PC-9 (cell line): ENCODE measurements at regions not wholly inside any gene's neighbourhood (a gene's known extent, or its start where the extent isn't known, plus 50 kb on each side); places are given as distances from the start of the nearest gene placed in this dataset.
A peak's percentile ranks its signal among the peaks of the same experiment; 100 is the strongest.

Experiments used
- BruUV-seq: library from RNA; stranded (reverse); fragments of 400-500 nt; replicated peaks from 2 replicates; lab custom pipeline; 2021; lab: Mats Ljungman, UMichigan
- CTCF ChIA-PET: fragments of 300-600 bp; sonication (Branson Sonifier 250); formaldehyde crosslinking; loops from one replicate; lab custom pipeline; 2022; ENCODE audit warnings: antibody characterized with exemption; lab: Charles Lee
- POLR2A ChIA-PET: fragments of 300-600 bp; sonication (Branson Sonifier 250); formaldehyde crosslinking; loops from one replicate; lab custom pipeline; 2022; ENCODE audit warnings: antibody characterized with exemption; ENCODE audit not compliant: unreplicated experiment; lab: Charles Lee
- DNase-seq, 2 experiments: peaks; one replicate each; pipeline versions ENCODE4 v3.0.0 to v3.0.0-alpha.2; 2015 to 2022; ENCODE audit warnings: mixed read lengths in 1 of 2
- H2AFZ ChIP-seq: fragments of 200-600 bp; sonication (generic); 2 replicates; pipeline ENCODE4 v1.8.1; 2017; ENCODE audit warnings: antibody characterized with exemption
- H3F3A ChIP-seq: fragments of 200-600 bp; sonication (generic); 2 replicates; pipeline ENCODE4 v1.8.1; 2017; ENCODE audit warnings: antibody characterized with exemption, mild to moderate bottlenecking, low read depth; ENCODE audit not compliant: insufficient read depth
- H3K27ac ChIP-seq: fragments of 200-600 bp; sonication (generic); 2 replicates; pipeline ENCODE4 v1.6.1; 2016; ENCODE audit warnings: mixed run types
- H3K27me3 ChIP-seq: fragments of 200-600 bp; sonication (generic); 2 replicates; pipeline ENCODE4 v1.6.1; 2016; ENCODE audit warnings: low read depth, mixed run types; ENCODE audit not compliant: insufficient read depth
- H3K36me3 ChIP-seq: fragments of 200-600 bp; sonication (generic); 2 replicates; pipeline ENCODE4 v1.6.1; 2016; ENCODE audit warnings: low read depth, mixed run types
- H3K4me1 ChIP-seq: fragments of 200-600 bp; sonication (generic); replicated peaks from 2 replicates; pipeline ENCODE4 v1.6.1; 2016; ENCODE audit warnings: mixed run types; ENCODE audit not compliant: insufficient read depth
- H3K4me2 ChIP-seq: fragments of 200-600 bp; sonication (generic); 2 replicates; pipeline ENCODE4 v1.6.1; 2017; ENCODE audit warnings: mixed run types
- H3K4me3 ChIP-seq: fragments of 200-600 bp; sonication (generic); 2 replicates; pipeline ENCODE4 v1.6.1; 2016; ENCODE audit warnings: mixed run types
- H3K79me2 ChIP-seq: fragments of 200-600 bp; sonication (generic); 2 replicates; pipeline ENCODE4 v1.6.1; 2017; ENCODE audit warnings: low read depth, mixed run types
- H3K9me2 ChIP-seq: fragments of 200-600 bp; sonication (generic); 2 replicates; pipeline ENCODE4 v1.8.1; 2017; ENCODE audit warnings: mild to moderate bottlenecking; ENCODE audit not compliant: insufficient read depth
- H3K9me3 ChIP-seq: fragments of 200-600 bp; sonication (generic); 2 replicates; pipeline ENCODE4 v1.8.1; 2016; ENCODE audit warnings: low read depth; ENCODE audit not compliant: insufficient read depth
- H4K20me1 ChIP-seq: fragments of 200-600 bp; sonication (generic); 2 replicates; pipeline ENCODE4 v1.8.1; 2017; ENCODE audit not compliant: insufficient read depth
- CTCF ChIP-seq: fragments of 200-600 bp; sonication (generic); conservative IDR thresholded peaks from 2 replicates; pipeline ENCODE4 v1.6.1; 2017; ENCODE audit warnings: mixed run types, antibody characterized with exemption, mild to moderate bottlenecking, moderate library complexity
- EZH2 ChIP-seq: fragments of 200-600 bp; sonication (generic); IDR thresholded peaks from 2 replicates; pipeline ENCODE4 v1.8.0; 2017; ENCODE audit warnings: antibody characterized with exemption, low read depth
- intact Hi-C: fragments of 100-400 bp; cut with micrococcal nuclease; formaldehyde crosslinking; loops from one replicate; pipeline ENCODE4 v1.10.0; 2022; ENCODE audit not compliant: unreplicated experiment

- Histone ChIP-seq H3F3A (peaks cover 4% of the 10 kb centered on the region; the same call in 1 of the 2 replicates), H3K9me3 (no peaks in the 10 kb centered on the region), H3K27me3 (no peaks in the 10 kb centered on the region), H3K79me2 (no peaks in the 10 kb centered on the region), H3K27ac (no peak overlapping the region), H3K9me2 (no peaks in the 10 kb centered on the region), H3K4me1 (peaks cover 14% of the 10 kb centered on the region), H3K4me3 (no peak overlapping the region), H3K36me3 (no peaks in the 10 kb centered on the region), H2AFZ (no peak overlapping the region), H4K20me1 (no peaks in the 10 kb centered on the region), H3K4me2 (no peak overlapping the region)
- no peak for TF ChIP-seq CTCF
- no peak for TF ChIP-seq EZH2
- intact Hi-C loops, result no loop called here
- DNase-seq, result no peak
- POLR2A ChIA-PET, result no interaction called here
- no TSS peak for BruUV-seq
- CTCF ChIA-PET, result no interaction called here
Observed at GRCh38 chr11:104781037-104781436, 117.2 kb downstream of the CASP12 start.

- Histone ChIP-seq H3K27ac (peak overlapping the region; percentile 24; the same call in 1 of the 2 replicates), H3K79me2 (no peaks in the 10 kb centered on the region), H4K20me1 (no peaks in the 10 kb centered on the region), H2AFZ (peak overlapping the region; percentile 58), H3K36me3 (no peaks in the 10 kb centered on the region), H3K9me3 (peaks cover 6% of the 10 kb centered on the region), H3F3A (peaks cover 12% of the 10 kb centered on the region; the same call in 1 of the 2 replicates), H3K4me2 (peak overlapping the region; percentile 45), H3K9me2 (no peaks in the 10 kb centered on the region), H3K27me3 (no peaks in the 10 kb centered on the region), H3K4me1 (peaks cover 27% of the 10 kb centered on the region), H3K4me3 (no peak overlapping the region)
- TF ChIP-seq EZH2 (no peak), CTCF (no peak)
- ChIA-PET CTCF (no interaction called here), POLR2A (interaction anchor here (0.5 kb wide), 1 partner anchor 141 kb away, joined by 3 read pairs; no protein-coding TSS in a partner anchor)
- BruUV-seq, result no TSS peak
- intact Hi-C loops, result loop anchor here (5.0 kb wide), 2 partner anchors 109 to 191 kb away; partner anchors contain the start of gene CASP4
- peak; percentile 19 to 89 for DNase-seq
Observed at GRCh38 chr11:104776501-104777170, 121.6 kb downstream of the CASP12 start.

GRCh38 chr11:104774578-104774977 lies 123.7 kb downstream of the CASP12 start:
- Histone ChIP-seq H3K4me3 (no peak overlapping the region), H3K4me2 (no peak overlapping the region), H3K4me1 (peaks cover 27% of the 10 kb centered on the region), H4K20me1 (no peaks in the 10 kb centered on the region), H2AFZ (no peak overlapping the region), H3K9me3 (peaks cover 6% of the 10 kb centered on the region), H3K9me2 (no peaks in the 10 kb centered on the region), H3K36me3 (no peaks in the 10 kb centered on the region), H3K79me2 (no peaks in the 10 kb centered on the region), H3K27me3 (no peaks in the 10 kb centered on the region), H3K27ac (no peak overlapping the region), H3F3A (peaks cover 12% of the 10 kb centered on the region; the same call in 1 of the 2 replicates)
- TF ChIP-seq EZH2 (no peak), CTCF (no peak)
- intact Hi-C loops, result no loop called here
- POLR2A ChIA-PET, result no interaction called here
- DNase-seq, result no peak
- CTCF ChIA-PET, result no interaction called here
- BruUV-seq, result no TSS peak
